ENCODE measurements at regions not wholly inside any gene's neighbourhood (a gene's known extent, or its start where the extent isn't known, plus 50 kb on each side); places are given as distances from the start of the nearest gene placed in this dataset.
A peak's percentile ranks its signal among the peaks of the same experiment; 100 is the strongest.

DNA sequence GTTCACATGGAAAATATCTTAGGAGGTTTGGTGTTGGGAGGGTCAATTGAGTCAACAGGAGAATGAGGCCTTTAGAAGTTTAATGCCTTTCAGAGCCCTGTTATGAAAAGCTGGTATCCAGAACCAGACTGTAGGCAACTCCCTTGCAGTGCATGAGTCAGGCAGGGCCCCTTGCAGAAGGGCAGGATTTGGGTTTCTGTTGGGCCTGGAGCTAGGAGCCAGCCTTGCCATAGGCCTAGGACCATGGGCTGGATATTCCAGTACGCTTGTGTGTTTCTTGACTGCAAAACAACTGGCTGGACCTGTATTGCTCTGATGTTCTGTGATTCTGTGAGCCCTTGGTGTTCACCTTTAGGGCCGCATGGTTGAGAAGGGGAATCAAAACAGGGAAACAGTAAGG, 121.8 kb upstream of the ADRA1D start:
- DNase-seq (ENCODE audit: extremely low read depth, low read depth) = no peak
- TF ChIP-seq, protein P1, sequence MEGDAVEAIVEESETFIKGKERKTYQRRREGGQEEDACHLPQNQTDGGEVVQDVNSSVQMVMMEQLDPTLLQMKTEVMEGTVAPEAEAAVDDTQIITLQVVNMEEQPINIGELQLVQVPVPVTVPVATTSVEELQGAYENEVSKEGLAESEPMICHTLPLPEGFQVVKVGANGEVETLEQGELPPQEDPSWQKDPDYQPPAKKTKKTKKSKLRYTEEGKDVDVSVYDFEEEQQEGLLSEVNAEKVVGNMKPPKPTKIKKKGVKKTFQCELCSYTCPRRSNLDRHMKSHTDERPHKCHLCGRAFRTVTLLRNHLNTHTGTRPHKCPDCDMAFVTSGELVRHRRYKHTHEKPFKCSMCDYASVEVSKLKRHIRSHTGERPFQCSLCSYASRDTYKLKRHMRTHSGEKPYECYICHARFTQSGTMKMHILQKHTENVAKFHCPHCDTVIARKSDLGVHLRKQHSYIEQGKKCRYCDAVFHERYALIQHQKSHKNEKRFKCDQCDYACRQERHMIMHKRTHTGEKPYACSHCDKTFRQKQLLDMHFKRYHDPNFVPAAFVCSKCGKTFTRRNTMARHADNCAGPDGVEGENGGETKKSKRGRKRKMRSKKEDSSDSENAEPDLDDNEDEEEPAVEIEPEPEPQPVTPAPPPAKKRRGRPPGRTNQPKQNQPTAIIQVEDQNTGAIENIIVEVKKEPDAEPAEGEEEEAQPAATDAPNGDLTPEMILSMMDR (IDR thresholded peaks at IDR 0.05; ENCODE audit: low read depth, low read length) = no peak

DNA sequence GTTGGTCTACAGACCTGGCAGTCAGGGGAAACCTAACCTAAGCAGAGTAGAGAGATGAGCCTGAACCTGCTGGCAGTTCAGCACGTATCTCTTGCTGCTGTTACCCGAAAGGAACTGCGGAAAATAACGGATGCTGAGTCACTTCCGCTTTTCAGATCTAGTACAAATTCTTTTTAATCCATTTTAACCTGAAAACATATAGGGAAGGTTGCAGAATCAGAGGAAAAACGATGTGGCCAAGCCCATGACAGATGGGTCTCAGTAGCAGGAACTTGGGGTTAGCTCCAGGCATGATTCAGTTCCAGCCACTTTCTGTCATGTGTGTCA, 120.7 kb upstream of the ADRA1D start:
- no peak for DNase-seq (ENCODE audit: extremely low read depth, low read depth)
- TF ChIP-seq, protein P1 (IDR thresholded peaks at IDR 0.05; ENCODE audit: low read depth, low read length) = no peak

DNA sequence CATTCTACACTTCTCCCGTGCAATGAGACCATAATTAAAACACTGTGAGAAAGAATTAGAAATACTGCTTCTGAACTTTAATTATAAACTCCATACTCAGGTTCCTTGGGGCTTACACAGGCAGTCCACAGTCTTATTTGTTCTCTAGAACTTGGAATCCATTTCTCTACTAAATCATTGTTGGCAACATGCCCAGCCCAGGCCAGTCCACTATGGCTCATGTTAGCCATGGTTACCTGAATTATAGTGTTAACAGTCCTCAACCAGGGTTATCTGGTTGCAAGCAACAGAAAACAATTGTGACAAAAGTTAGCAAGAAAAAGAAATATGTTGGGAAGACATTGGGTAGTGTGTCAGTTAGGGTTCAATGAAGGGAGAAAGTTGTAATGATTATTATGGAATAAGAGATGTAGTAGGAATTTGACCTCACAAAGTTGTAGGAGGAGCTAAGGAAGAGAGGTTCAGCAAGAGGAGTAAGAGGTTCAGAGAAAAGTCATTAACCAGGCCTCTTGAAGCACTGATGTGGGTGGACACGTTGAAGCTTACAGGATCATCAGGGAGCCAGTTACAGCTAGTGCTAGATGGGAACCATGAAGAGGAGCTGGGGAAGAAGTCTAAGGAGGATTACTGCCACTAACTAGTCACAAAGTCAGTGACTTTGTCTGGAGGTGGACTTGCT, 120.2 kb upstream of the ADRA1D start:
- TF ChIP-seq, protein P1 (IDR thresholded peaks at IDR 0.05; ENCODE audit: low read depth, low read length) = no peak
- no peak for DNase-seq (ENCODE audit: extremely low read depth, low read depth)

DNA sequence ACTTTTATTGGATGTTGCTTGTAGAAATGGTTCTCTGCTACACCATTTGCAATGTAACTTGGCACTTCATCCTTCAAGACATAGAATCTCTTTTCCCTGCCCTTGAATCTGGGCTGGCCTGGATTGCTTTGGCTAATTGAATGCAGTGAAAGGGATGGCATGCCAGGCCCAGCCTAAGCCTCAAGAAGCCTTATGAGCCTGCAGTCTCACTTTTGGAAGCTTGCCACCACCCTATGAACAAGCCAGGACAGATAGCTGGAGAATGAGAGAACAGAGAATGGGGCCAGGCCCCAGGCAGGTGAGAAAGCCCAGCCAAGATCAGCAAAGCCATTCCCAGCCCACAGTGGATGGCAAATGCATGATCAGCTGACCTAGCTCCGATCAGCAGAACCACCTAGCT, 117.0 kb upstream of the ADRA1D start:
- peak; percentile 11 for DNase-seq (ENCODE audit: extremely low read depth, low read depth)
- TF ChIP-seq, protein P1 (IDR thresholded peaks at IDR 0.05; ENCODE audit: low read depth, low read length) = no peak

DNA sequence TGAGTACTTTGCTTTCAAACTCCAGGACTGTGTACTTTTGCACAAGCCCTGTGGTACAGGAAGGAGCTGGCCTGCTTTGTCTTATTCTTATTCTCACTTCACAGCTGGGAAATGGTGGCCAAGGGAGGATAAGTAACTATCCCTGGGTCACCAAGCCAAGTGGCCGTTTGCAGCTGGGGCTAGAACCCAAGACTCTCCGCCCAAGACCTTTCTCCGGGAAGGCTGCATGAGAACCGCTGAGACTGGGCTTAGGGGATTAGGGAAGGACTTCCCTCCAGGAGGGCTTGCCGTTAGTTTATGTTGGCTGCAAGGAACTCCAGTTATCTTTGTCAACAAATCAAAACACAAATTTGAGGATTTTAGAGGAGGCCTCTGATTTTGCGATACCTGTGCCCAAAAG, 109.5 kb upstream of the ADRA1D start:
- no peak for DNase-seq (ENCODE audit: extremely low read depth, low read depth)
- TF ChIP-seq, protein P1 (IDR thresholded peaks at IDR 0.05; ENCODE audit: low read depth, low read length) = no peak

DNA sequence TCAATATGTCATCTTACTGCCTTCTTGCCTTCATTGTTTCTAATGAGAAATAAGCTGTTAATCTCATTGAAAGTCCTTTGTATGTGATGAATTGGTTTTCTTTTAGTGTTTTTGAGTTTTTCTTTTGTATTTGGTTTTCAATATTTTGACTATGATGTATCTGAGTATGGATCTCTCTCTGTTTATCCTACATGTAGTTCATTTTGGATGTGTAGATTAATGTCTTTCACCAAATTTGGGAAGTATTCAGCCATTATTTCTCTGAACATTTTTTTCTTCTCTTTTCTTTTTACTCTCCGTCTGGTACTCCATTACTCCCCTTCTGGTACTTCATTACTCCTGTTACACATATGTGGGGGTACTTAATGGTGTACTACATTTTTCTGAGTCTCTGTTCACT, 103.3 kb upstream of the ADRA1D start:
- TF ChIP-seq, protein P1 (IDR thresholded peaks at IDR 0.05; ENCODE audit: low read depth, low read length) = no peak
- no peak for DNase-seq (ENCODE audit: extremely low read depth, low read depth)

DNA sequence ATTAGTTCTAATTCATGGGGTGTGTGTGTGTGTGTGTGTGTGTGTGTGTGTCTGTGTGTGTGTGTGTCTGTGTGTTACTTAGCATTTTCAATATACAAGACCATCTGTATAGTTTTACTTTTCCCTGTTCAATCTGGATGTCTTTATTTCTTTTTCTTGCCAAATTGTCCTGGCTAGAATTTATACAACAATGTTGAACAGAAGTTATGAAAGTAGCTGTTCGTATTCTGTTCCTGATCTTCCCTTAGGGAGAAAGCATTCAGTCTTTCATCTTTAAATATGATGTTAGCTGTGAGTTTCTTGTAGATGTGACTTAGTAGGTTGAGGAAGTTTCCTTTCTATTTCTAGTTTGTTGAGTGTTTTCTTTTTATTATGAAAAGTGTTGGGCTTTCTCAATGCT, 101.0 kb upstream of the ADRA1D start:
- DNase-seq (ENCODE audit: extremely low read depth, low read depth) = no peak
- TF ChIP-seq, protein P1 (IDR thresholded peaks at IDR 0.05; ENCODE audit: low read depth, low read length) = no peak
